Type B pancreatic cell (in vitro differentiated cells): ENCODE measurements at regions not wholly inside any gene's neighbourhood (a gene's known extent, or its start where the extent isn't known, plus 50 kb on each side); places are given as distances from the start of the nearest gene placed in this dataset.

ENCODE experiments used
- DNase-seq: peaks from one replicate; pipeline ENCODE4 v3.0.0; 2021; ENCODE audit warnings: mixed read lengths; ENCODE audit not compliant: unreplicated experiment; ENCODE audit errors: extremely low spot score
- H3K27ac Mint-ChIP-seq: 2 replicates; pipeline ENCODE4 v1.8.0; 2021; ENCODE audit warnings: mild to moderate bottlenecking, mixed read lengths
- H3K27me3 Mint-ChIP-seq: 2 replicates; pipeline ENCODE4 v1.8.0; 2021; ENCODE audit warnings: mixed read lengths
- H3K36me3 Mint-ChIP-seq: 2 replicates; pipeline ENCODE4 v1.8.0; 2021; ENCODE audit warnings: mixed read lengths
- H3K4me1 Mint-ChIP-seq: one replicate; pipeline ENCODE4 v1.8.0; 2021; ENCODE audit warnings: mixed read lengths; ENCODE audit not compliant: unreplicated experiment
- H3K4me3 Mint-ChIP-seq: 2 replicates; pipeline ENCODE4 v1.8.0; 2021; ENCODE audit warnings: mild to moderate bottlenecking, mixed read lengths
- H3K9me3 Mint-ChIP-seq: 2 replicates; pipeline ENCODE4 v1.8.0; 2021; ENCODE audit warnings: mixed read lengths
- CTCF ChIP-seq: fragments of 200-600 bp; sonication (generic); conservative IDR thresholded peaks from 2 replicates; pipeline ENCODE4 v1.5.0; 2021; ENCODE audit warnings: antibody characterized with exemption, mild to moderate bottlenecking

GRCh38 chr11:82216927-82217570, 516.6 kb downstream of the FAM181B start:
- Mint-ChIP-seq H3K27ac (no peak overlapping the region), H3K36me3 (no peaks in the 10 kb centered on the region), H3K4me1 (no peaks in the 10 kb centered on the region), H3K27me3 (peaks cover 4% of the 10 kb centered on the region), H3K9me3 (no peaks in the 10 kb centered on the region), H3K4me3 (no peak overlapping the region)
- DNase-seq: no peak
- no peak for TF ChIP-seq CTCF

GRCh38 chr11:82210011-82210410, 523.7 kb downstream of the FAM181B start:
- Mint-ChIP-seq H3K4me3 (no peak overlapping the region), H3K36me3 (no peaks in the 10 kb centered on the region), H3K27ac (no peak overlapping the region), H3K4me1 (no peaks in the 10 kb centered on the region), H3K9me3 (no peaks in the 10 kb centered on the region), H3K27me3 (no peaks in the 10 kb centered on the region)
- no peak for DNase-seq
- TF ChIP-seq CTCF: no peak

GRCh38 chr11:82195283-82195682, 538.4 kb downstream of the FAM181B start:
- H3K27me3 Mint-ChIP-seq: no peaks in the 10 kb centered on the region
- no peak for DNase-seq
- H3K9me3 Mint-ChIP-seq: peaks cover 6% of the 10 kb centered on the region
- no peaks in the 10 kb centered on the region for H3K4me1 Mint-ChIP-seq
- peak overlapping the region; percentile 18 for H3K27ac Mint-ChIP-seq
- H3K36me3 Mint-ChIP-seq: no peaks in the 10 kb centered on the region
- no peak for TF ChIP-seq CTCF
- no peak overlapping the region for H3K4me3 Mint-ChIP-seq

GRCh38 chr11:82194521-82194920, 539.1 kb downstream of the FAM181B start:
- peak overlapping the region; percentile 32 for H3K4me3 Mint-ChIP-seq

GRCh38 chr11:82191695-82192094, 542.0 kb downstream of the FAM181B start:
- H3K4me3 Mint-ChIP-seq: no peak overlapping the region
- DNase-seq: no peak
- H3K9me3 Mint-ChIP-seq: peaks cover 6% of the 10 kb centered on the region
- H3K36me3 Mint-ChIP-seq: no peaks in the 10 kb centered on the region
- no peak for TF ChIP-seq CTCF
- no peaks in the 10 kb centered on the region for H3K4me1 Mint-ChIP-seq
- no peak overlapping the region for H3K27ac Mint-ChIP-seq
- H3K27me3 Mint-ChIP-seq: no peaks in the 10 kb centered on the region

More at GRCh38 chr11:82194521-82194920, 539.1 kb downstream of the FAM181B start:
- peak overlapping the region; percentile 82 for H3K27ac Mint-ChIP-seq
- no peaks in the 10 kb centered on the region for H3K27me3 Mint-ChIP-seq
- H3K4me1 Mint-ChIP-seq: no peaks in the 10 kb centered on the region
- no peak for DNase-seq
- H3K36me3 Mint-ChIP-seq: no peaks in the 10 kb centered on the region
- no peak for TF ChIP-seq CTCF
- peaks cover 6% of the 10 kb centered on the region for H3K9me3 Mint-ChIP-seq

- DNase-seq: no peak
- H3K27me3 Mint-ChIP-seq: no peaks in the 10 kb centered on the region
- no peaks in the 10 kb centered on the region for H3K36me3 Mint-ChIP-seq
- H3K4me3 Mint-ChIP-seq: no peak overlapping the region
- TF ChIP-seq CTCF: no peak
- H3K27ac Mint-ChIP-seq: no peak overlapping the region
- peaks cover 3% of the 10 kb centered on the region for H3K9me3 Mint-ChIP-seq
- H3K4me1 Mint-ChIP-seq: no peaks in the 10 kb centered on the region
Observed at GRCh38 chr11:82185925-82186324, 547.7 kb downstream of the FAM181B start.
